HEK293 (cell line): ENCODE measurements at regions not wholly inside any gene's neighbourhood (a gene's known extent, or its start where the extent isn't known, plus 50 kb on each side); places are given as distances from the start of the nearest gene placed in this dataset.

ENCODE experiments used
- EGR2 ChIP-seq: fragments of 450-650 bp; formaldehyde crosslinking; IDR thresholded peaks from 2 replicates; pipeline ENCODE4 v1.5.1; 2016; ENCODE audit warnings: low read depth, missing biosample characterization, missing genetic modification characterization
- FEZF1 ChIP-seq: fragments of 450-650 bp; formaldehyde crosslinking; IDR thresholded peaks from 2 replicates; pipeline ENCODE4 v1.5.1; 2016; ENCODE audit warnings: missing biosample characterization, missing genetic modification characterization
- HOXD13 ChIP-seq: sonication (generic); formaldehyde crosslinking; IDR thresholded peaks from 2 replicates; pipeline ENCODE4 v1.8.0; 2022; ENCODE audit warnings: missing genetic modification reagents, borderline replicate concordance
- KLF1 ChIP-seq: fragments of 450-650 bp; formaldehyde crosslinking; IDR thresholded peaks from 2 replicates; pipeline ENCODE4 v1.5.1; 2016; ENCODE audit warnings: missing biosample characterization, missing genetic modification characterization
- OSR2 ChIP-seq: fragments of 450-650 bp; formaldehyde crosslinking; IDR thresholded peaks from 2 replicates; pipeline ENCODE4 v1.5.1; 2016; ENCODE audit warnings: missing biosample characterization, missing genetic modification characterization
- PRDM10 ChIP-seq: fragments of 450-650 bp; formaldehyde crosslinking; IDR thresholded peaks from 2 replicates; pipeline ENCODE4 v1.5.1; 2016; ENCODE audit warnings: missing biosample characterization, missing genetic modification characterization
- PRDM4 ChIP-seq: fragments of 450-650 bp; formaldehyde crosslinking; IDR thresholded peaks from 2 replicates; pipeline ENCODE4 v1.5.1; 2017; ENCODE audit warnings: missing biosample characterization, missing genetic modification characterization
- SETDB1 ChIP-seq: IDR thresholded peaks from one replicate; pipeline ENCODE4 v1.6.1; 2017; ENCODE audit warnings: mild to moderate bottlenecking, low read length, moderate library complexity, mixed read lengths; ENCODE audit not compliant: insufficient read length
- SP7 ChIP-seq: fragments of 450-650 bp; formaldehyde crosslinking; IDR thresholded peaks from 2 replicates; pipeline ENCODE4 v1.5.1; 2016; ENCODE audit warnings: missing biosample characterization, missing genetic modification characterization
- TCF7L2 ChIP-seq: IDR thresholded peaks from 2 replicates; pipeline ENCODE4 v1.6.1; 2011; ENCODE audit warnings: low read depth, mild to moderate bottlenecking, inconsistent platforms, low read length, moderate library complexity, borderline replicate concordance
- WT1 ChIP-seq: fragments of 450-650 bp; formaldehyde crosslinking; IDR thresholded peaks from 2 replicates; pipeline ENCODE4 v1.5.1; 2016; ENCODE audit warnings: missing biosample characterization, missing genetic modification characterization
- ZBTB21 ChIP-seq: fragments of 450-650 bp; formaldehyde crosslinking; IDR thresholded peaks from 2 replicates; pipeline ENCODE4 v1.5.1; 2017; ENCODE audit warnings: missing biosample characterization, missing genetic modification characterization
- ZBTB44 ChIP-seq: fragments of 450-650 bp; IDR thresholded peaks from 2 replicates; pipeline ENCODE4 v1.5.1; 2018; ENCODE audit warnings: missing biosample characterization, mild to moderate bottlenecking, missing genetic modification characterization
- ZBTB8A ChIP-seq: fragments of 450-650 bp; formaldehyde crosslinking; IDR thresholded peaks from 2 replicates; pipeline ENCODE4 v1.5.1; 2016; ENCODE audit warnings: missing biosample characterization, missing genetic modification characterization
- ZFP69B ChIP-seq: fragments of 450-650 bp; formaldehyde crosslinking; IDR thresholded peaks from 2 replicates; pipeline ENCODE4 v1.5.1; 2016; ENCODE audit warnings: missing biosample characterization, missing genetic modification characterization
- ZIC2 ChIP-seq: fragments of 450-650 bp; formaldehyde crosslinking; IDR thresholded peaks from 2 replicates; pipeline ENCODE4 v1.5.1; 2016; ENCODE audit warnings: missing biosample characterization, missing genetic modification characterization
- ZNF335 ChIP-seq: fragments of 450-650 bp; formaldehyde crosslinking; conservative IDR thresholded peaks from 2 replicates; pipeline ENCODE4 v1.5.1; 2016; ENCODE audit warnings: missing biosample characterization, missing genetic modification characterization
- ZNF366 ChIP-seq: fragments of 450-650 bp; formaldehyde crosslinking; conservative IDR thresholded peaks from 2 replicates; pipeline ENCODE4 v1.5.1; 2016; ENCODE audit warnings: missing biosample characterization, missing genetic modification characterization
- ZNF488 ChIP-seq: fragments of 450-650 bp; formaldehyde crosslinking; IDR thresholded peaks from 2 replicates; pipeline ENCODE4 v1.5.1; 2016; ENCODE audit warnings: missing biosample characterization, missing genetic modification characterization
- ZNF660 ChIP-seq: fragments of 450-650 bp; IDR thresholded peaks from 2 replicates; pipeline ENCODE4 v1.5.1; 2018; ENCODE audit warnings: missing biosample characterization, mild to moderate bottlenecking, missing genetic modification characterization
- ZXDB ChIP-seq: fragments of 450-650 bp; formaldehyde crosslinking; IDR thresholded peaks from 2 replicates; pipeline ENCODE4 v1.5.1; 2016; ENCODE audit warnings: missing biosample characterization, missing genetic modification characterization

GRCh38 chr5:84435861-84436346, 51.2 kb upstream of the EDIL3 start (continued):
- TF ChIP-seq OSR2 (peak; percentile 73), WT1 (peak; percentile 66), PRDM4 (tag by site-specific recombination) (peak; percentile 68; the same call in 1 of the 2 replicates), ZNF335 (tag by site-specific recombination) (peak; percentile 48), EGR2 (peak; percentile 74), ZNF660 (0 out of 2 replicates have a peak, but pooled peaks have one; percentile 45), ZNF488 (tag by site-specific recombination) (peak; percentile 50; the same call in 1 of the 2 replicates), SETDB1 (peak; percentile 57), HOXD13 (peak; percentile 98), ZFP69B (tag by site-specific recombination) (0 out of 2 replicates have a peak, but pooled peaks have one; percentile 55), PRDM10 (tag by site-specific recombination) (peak; percentile 79), ZBTB21 (tag by site-specific recombination) (0 out of 2 replicates have a peak, but pooled peaks have one; percentile 22), TCF7L2 (peak; percentile 88), ZIC2 (tag by site-specific recombination) (peak; percentile 50), ZBTB8A (tag by site-specific recombination) (0 out of 2 replicates have a peak, but pooled peaks have one; percentile 13), KLF1 (tag by site-specific recombination) (peak; percentile 52; the same call in 1 of the 2 replicates), SP7 (tag by site-specific recombination) (peak; percentile 61), ZXDB (tag by site-specific recombination) (peak; percentile 77), FEZF1 (tag by site-specific recombination) (peak; percentile 85), ZBTB44 (tag by site-specific recombination) (0 out of 2 replicates have a peak, but pooled peaks have one; percentile 19), ZNF366 (peak; percentile 20; the same call in 1 of the 2 replicates)
- TF ChIP-seq, all 188 proteins: peak for 35; not testable (repeated sequence) for 153
